AG10803 (cell line): ENCODE measurements at regions not wholly inside any gene's neighbourhood (a gene's known extent, or its start where the extent isn't known, plus 50 kb on each side); places are given as distances from the start of the nearest gene placed in this dataset.

ENCODE experiments used
- DNase-seq: peaks from one replicate; pipeline ENCODE4 v3.0.0; 2010; ENCODE audit warnings: low read depth
- H3K4me3 ChIP-seq: 2 replicates; pipeline ENCODE4 v1.5.1; 2011; ENCODE audit warnings: mild to moderate bottlenecking, low read length, control low read depth
- TF ChIP-seq, protein P1 (sequence below): conservative IDR thresholded peaks from 2 replicates; pipeline ENCODE4 v1.5.1; 2011; ENCODE audit warnings: mild to moderate bottlenecking, low read length, control low read depth, inconsistent platforms

GRCh38 chr1:208921259-208921658, 662.3 kb upstream of the CAMK1G start:
- no peak overlapping the region for H3K4me3 ChIP-seq
- DNase-seq, result no peak
- TF ChIP-seq, protein P1, sequence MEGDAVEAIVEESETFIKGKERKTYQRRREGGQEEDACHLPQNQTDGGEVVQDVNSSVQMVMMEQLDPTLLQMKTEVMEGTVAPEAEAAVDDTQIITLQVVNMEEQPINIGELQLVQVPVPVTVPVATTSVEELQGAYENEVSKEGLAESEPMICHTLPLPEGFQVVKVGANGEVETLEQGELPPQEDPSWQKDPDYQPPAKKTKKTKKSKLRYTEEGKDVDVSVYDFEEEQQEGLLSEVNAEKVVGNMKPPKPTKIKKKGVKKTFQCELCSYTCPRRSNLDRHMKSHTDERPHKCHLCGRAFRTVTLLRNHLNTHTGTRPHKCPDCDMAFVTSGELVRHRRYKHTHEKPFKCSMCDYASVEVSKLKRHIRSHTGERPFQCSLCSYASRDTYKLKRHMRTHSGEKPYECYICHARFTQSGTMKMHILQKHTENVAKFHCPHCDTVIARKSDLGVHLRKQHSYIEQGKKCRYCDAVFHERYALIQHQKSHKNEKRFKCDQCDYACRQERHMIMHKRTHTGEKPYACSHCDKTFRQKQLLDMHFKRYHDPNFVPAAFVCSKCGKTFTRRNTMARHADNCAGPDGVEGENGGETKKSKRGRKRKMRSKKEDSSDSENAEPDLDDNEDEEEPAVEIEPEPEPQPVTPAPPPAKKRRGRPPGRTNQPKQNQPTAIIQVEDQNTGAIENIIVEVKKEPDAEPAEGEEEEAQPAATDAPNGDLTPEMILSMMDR, result no peak

DNA sequence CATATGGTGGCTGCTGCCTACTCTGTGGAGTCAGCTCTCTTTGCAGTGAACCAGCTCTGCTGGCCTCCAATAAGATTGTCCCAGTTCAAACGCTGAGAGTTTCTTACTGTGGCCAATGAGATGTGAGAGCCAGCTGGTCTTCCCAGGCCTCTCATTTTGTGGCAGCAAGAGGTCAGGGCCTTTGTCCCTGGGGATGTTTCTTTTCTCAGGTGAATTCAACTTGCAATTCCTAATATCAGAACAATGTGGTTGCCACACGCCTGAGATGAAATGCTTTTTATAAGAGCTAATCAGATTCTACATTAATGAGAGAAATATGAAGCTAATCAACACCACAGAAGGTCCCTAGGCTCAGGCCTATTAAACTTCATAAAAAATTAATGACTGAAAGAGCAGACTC, 660.1 kb upstream of the CAMK1G start:
- TF ChIP-seq, protein P1, result no peak
- no peak overlapping the region for H3K4me3 ChIP-seq
- no peak for DNase-seq

- H3K4me3 ChIP-seq, result no peak overlapping the region
- DNase-seq, result peak; percentile 66
- TF ChIP-seq, protein P1, result no peak
These were observed 659.4 kb upstream of the CAMK1G start for GRCh38 chr1:208923946-208924720.

DNA sequence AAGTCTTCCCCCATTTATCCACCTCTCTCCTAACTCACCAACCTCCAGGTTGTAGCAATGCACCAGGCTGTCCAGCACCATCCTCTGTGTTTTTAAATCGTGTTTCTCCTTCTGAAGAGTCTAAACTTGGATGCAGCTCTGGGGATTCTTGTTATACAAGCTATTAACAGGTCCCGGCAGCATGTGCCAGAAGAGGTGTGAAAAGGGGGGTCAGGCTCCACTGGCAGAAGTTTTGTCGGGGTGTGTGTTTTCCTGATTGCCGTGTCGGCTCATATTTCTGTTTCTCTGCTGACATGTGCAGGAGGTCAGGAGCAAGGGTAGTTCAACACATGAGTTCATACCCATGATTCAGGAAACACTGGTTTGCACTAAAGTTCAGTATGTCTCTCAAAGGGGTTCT, 658.6 kb upstream of the CAMK1G start:
- no peak overlapping the region for H3K4me3 ChIP-seq
- no peak for DNase-seq
- TF ChIP-seq, protein P1, result no peak

GRCh38 chr1:208928349-208929010, 655.0 kb upstream of the CAMK1G start:
- no peak for DNase-seq
- TF ChIP-seq, protein P1, result no peak

GRCh38 chr1:208929575-208929974, 653.9 kb upstream of the CAMK1G start:
- TF ChIP-seq, protein P1, result no peak
- no peak overlapping the region for H3K4me3 ChIP-seq
- DNase-seq, result peak; percentile 64

More at GRCh38 chr1:208928349-208929010, 655.0 kb upstream of the CAMK1G start:
- H3K4me3 ChIP-seq, result no peak overlapping the region

DNA sequence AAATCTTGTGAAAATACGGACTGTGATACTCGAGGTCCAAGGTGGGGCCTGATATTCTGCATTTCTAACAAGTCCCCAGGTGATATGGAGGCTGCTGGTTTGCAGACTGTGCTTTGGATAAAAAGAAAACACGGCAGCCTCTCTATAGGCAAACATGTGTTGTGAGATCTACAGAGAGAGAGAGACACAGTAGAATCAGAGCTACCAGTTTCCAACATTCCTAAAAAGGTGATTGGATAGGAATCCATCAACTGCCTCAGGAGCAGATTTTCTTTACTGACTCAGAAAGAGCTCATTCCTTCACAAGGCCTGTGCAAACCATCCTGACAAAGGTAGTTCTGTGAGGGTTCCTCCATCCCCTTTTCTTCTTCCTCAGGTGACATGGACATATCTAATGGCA, 651.6 kb upstream of the CAMK1G start:
- TF ChIP-seq, protein P1, result no peak
- DNase-seq, result no peak
- no peak overlapping the region for H3K4me3 ChIP-seq
